NOMO-1 treated with dmso at 0.1 percent for 144 hours (cell line): ENCODE measurements at regions not wholly inside any gene's neighbourhood (a gene's known extent, or its start where the extent isn't known, plus 50 kb on each side); places are given as distances from the start of the nearest gene placed in this dataset.
"Not testable (repeated sequence)": the region's sequence is repeated elsewhere in the genome, so short reads cannot be mapped to it uniquely, and the experiment has no call there.

Source experiments
- DNase-seq: peaks from one replicate; lab custom pipeline; 2025; ENCODE audit not compliant: unreplicated experiment; lab: John Stamatoyannopoulos, UW

- DNase-seq = no peak
Observed at GRCh38 chr6:144753023-144753705, 468.0 kb downstream of the UTRN start.

DNA sequence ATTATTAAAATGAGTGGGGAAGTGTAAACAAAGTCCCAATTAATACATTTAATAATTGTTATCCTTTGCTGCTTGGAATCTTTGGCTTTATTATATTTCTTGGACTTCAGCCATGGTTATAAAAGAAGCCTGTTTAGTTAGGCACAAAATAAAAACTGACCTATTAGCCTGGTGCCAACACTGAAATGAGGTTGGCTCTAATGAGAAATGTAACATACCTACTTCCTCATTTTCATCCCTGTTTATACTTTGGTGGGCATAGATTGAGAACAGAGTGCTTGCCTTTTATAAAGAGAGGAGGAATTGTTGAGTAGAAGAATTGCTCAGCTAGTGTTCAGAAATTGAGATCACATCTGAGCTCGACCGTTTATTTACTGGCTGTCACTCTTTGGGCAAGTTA, 471.3 kb downstream of the UTRN start:
- no peak for DNase-seq

GRCh38 chr6:144757299-144757698, 472.2 kb downstream of the UTRN start:
- no peak for DNase-seq

DNA sequence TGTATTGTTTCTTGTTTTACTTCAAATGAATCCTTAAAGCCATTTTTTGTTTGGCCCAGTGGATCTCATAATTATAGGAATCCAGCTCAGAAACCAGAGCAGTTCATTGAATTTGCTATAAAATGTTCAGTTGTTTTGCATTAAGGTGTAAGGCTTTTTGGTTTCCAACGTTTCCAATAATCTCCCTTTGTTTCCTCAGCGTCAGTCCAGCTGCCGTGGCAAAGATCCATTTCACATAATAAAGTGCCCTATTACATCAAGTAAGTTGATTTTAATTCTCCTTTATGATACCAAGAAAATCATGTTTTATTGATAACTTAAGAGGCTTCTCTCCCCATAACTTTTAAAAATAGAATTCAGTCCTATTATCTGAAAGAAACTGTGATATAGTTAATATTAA, 472.6 kb downstream of the UTRN start:
- DNase-seq = no peak

DNA sequence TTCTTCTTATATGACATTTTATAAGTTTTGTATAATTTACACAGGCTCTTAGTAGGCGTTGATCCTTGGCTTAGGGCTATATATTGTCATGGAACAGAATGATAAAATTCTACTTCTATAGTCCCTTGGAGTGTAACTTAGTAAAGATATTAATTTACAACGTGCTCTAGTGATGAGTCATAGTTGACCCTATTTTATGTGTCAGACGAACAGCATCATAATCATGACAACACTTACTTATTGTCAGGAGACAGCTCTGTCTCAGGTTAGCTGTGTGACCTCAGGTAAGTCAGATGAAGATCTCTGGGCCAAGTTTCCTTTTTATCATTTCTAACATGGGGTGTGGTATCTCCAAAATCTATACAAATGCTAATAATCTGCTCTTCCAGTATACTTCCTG, 473.5 kb downstream of the UTRN start:
- DNase-seq = no peak

DNA sequence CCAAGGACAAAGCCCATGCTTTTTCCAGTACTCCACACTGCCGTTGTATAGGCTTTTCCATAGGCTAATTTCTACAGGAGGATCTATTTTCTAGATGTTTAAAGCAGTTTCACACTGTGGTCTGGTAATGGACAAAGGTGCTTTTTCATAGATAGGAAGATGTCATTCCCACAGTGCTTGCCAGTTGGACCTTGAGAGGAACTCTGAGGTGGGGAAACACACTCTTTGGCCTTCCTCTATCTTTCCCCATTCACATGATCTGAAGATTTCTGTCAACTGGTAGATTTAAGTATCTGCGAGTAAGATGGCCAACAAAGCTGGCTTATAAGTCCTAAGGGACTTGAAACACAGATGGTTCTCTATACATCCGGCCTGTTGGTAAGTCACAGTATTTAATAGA, 477.3 kb downstream of the UTRN start:
- no peak for DNase-seq

DNA sequence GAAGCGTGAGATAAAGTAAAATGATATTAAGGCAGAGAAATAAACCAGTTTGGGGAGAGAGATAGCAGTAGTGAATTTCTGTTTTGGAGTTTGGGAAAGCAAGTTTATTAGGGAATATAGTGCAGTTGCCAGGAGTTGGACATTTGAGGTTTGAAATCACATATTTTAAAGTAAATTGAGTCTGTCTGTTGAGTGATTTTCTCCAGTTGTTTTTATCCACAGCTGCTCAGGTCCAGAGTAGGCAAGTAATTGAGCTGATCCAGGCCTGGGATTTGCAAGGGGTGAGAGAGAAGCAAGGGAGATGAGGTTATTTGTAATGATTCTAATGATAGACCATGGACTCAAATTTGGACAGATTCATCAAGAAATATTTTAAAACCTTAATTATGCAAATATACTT, 481.9 kb downstream of the UTRN start:
- DNase-seq = no peak

DNA sequence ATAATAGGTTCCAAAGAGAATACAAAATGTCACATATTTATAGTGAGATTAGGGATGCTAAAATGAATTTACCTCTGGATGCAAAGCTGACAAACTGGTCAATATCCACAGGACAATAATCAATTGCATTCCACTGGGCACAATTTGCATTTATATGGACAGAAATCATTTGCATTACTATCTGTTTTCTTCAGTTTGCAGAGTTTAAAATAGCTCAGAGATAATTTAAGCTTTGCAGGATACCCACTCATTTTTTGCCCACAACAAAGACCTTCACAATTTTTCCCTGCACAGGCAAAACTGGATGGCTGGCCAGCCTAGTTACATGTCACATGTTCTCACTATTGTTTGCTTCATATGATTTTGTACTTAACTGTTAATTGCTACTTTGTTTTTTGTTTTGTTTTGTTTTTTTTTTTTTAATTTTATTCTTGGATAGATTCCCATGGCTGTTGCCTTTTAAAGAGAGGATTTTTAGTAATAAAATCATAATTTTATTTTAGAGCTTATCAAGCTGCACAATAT, 483.5 kb downstream of the UTRN start:
- no peak for DNase-seq

DNA sequence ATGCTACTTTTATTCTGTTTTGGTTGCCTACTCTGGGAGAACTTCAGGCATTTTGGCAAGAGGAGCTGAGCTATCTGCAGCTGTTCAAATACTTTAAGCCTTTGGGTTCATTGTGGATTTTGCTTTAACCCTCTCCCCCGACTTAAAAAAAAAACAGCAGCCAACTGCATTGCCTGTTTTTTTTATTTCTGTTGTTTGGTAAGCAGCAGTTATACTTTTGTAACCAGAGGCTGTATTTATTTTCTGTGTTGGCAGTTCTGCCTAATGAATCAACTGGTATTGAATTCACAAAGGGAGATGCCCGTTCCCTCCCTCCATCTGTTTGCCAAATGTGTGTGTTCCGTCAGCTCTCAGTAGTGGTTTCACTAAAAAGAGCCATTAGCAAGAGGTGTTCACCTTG, 484.0 kb downstream of the UTRN start:
- no peak for DNase-seq

GRCh38 chr6:144776031-144776819, 491.1 kb downstream of the UTRN start:
- DNase-seq = no peak

- no peak for DNase-seq
Observed at GRCh38 chr6:144777249-144777648, 492.1 kb downstream of the UTRN start.

GRCh38 chr6:144778056-144778455, 492.9 kb downstream of the UTRN start:
- DNase-seq = no peak

DNA sequence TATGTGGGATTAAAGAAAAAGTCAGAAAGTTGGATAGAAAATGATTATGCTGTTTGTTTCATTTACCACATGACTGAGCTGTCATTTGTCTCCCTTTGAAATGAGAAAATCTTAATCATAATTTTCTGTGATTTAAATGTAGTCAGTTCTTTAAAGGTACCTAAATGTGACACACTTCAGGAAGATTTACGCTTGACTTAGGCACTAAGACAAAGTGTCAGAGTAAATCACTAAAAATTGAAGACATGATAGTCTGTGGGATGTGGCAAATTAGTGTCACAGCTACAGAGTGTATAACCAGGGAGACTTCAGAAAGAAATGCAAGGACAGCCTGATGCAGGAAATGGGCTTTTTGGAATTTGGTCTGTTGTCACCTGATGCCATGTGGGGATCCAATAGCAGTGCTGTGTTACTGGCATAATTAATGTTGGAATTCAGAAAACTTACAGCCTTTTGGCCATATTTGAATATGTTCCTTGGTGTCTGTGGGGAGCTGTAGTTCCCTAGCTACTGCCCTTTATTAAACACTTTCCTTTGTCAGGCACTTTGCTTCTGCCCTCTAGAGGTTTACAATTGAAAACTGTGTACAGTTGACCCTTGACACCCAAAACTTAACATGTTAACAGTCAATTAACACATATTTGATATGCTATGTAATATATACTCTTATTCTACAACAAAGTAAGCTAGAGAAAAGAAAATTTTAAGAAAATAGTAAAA, 493.8 kb downstream of the UTRN start:
- DNase-seq = no peak

DNA sequence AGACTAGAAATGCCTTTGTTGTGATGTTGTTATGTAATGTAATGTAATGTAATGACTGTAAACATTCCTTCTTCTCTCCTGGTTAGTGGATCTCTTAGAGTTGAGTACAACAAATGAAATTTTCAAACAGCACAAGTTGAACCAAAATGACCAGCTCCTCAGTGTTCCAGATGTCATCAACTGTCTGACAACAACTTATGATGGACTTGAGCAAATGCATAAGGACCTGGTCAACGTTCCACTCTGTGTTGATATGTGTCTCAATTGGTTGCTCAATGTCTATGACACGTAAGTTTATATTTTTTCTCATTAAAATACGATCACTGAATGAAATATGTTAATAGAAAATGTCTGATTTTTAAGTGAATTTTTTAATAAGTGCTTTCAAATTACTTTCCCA, 496.7 kb downstream of the UTRN start:
- no peak for DNase-seq

DNA sequence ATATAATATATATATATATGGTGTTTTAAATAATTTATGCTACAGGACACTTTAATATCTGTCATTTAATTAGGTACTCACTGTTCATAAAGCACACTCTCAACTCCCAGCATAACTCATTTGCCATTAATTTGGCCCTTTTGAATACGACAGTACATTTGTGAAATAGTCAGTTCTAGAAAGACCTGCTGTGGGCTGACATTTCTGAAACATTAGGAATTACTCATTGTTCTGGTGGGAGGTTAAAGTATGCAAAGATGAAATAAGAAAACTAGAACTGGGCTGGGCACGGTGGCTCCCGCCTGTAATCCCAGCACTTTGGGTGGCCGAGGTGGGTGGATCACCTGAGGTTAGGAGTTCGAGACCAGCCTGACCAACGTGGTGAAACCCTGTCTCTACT, 497.5 kb downstream of the UTRN start:
- no peak for DNase-seq

GRCh38 chr6:144785056-144785455, 499.9 kb downstream of the UTRN start:
- no peak for DNase-seq

- DNase-seq = no peak
Observed at GRCh38 chr6:144786825-144787224, 501.7 kb downstream of the UTRN start.

DNA sequence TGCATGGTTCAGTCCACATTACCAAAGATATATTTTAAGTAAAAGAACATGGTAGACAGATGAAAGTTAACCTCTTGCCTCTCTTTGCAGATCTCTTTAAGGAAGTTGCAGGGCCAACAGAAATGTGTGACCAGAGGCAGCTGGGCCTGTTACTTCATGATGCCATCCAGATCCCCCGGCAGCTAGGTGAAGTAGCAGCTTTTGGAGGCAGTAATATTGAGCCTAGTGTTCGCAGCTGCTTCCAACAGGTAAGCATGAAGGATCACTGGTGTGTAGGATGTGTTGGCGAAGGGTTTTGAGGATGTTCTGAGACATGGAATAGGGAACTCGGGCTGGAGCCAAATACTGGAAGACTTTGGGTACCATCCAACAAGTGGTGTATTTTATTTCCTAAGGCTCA, 508.6 kb downstream of the UTRN start:
- DNase-seq = no peak

DNA sequence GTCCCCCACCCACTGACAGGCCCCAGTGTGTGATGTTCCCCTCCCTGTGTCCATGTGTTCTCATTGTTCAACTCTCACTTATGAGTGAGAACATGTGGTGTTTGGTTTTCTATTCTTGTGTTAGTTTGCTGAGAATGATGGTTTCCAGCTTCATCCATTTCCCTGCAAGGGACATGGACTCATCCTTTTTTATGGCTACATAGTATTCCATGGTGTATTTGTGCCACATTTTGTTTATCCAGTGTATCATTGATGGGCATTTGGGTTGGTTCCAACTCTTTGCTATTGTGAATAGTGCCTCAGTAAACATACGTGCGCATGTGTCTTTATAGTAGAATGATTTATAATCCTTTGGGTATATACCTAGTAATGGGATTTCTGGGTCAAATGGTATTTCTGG, 509.9 kb downstream of the UTRN start:
- not testable (repeated sequence) for DNase-seq

GRCh38 chr6:144796070-144796469, 510.9 kb downstream of the UTRN start:
- no peak for DNase-seq

- DNase-seq = no peak
Observed at GRCh38 chr6:144797881-144798589, 512.9 kb downstream of the UTRN start.
